ENCODE measurements at regions not wholly inside any gene's neighbourhood (a gene's known extent, or its start where the extent isn't known, plus 50 kb on each side); places are given as distances from the start of the nearest gene placed in this dataset.
"Not testable (repeated sequence)": the region's sequence is repeated elsewhere in the genome, so short reads cannot be mapped to it uniquely, and the experiment has no call there.

DNA sequence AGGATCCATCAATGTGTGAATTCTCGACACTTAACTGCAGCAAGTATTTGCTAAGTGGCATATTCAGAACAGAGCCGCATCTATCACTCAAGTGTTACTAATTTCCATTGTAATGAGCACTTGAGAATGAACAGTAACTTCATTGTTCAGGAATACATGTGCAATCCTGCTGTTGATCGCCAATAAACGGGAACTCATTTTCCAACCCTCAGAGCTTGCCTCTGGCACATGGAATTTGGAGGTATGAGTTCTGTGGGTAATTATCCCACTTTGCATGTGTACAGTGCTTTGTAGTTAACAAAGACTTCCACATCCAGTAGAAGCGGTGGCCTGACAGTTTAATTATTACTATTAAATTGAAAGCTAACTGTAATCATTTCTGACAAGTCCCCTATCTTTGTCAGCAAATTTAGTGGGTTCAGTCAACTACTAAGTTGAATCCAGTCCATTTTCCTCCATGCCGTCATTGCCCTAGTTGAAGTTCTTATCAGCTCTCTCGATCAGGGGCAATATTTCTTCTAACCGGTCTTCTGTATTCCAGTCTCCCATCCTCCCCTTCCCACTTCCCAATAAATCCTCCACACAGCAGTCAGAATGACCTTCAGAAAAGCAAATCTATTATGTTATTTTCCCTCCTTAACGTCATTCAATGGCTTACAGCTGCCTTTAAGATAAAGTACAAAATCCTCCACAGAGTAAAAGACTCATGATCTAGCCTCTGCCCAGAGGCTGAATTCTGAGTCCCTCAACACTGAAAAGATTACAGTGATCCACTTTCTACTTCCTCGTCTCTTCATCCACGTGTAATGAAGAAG, 62.4 kb upstream of the GBA3 start:
- DNase-seq: not testable (repeated sequence)

DNA sequence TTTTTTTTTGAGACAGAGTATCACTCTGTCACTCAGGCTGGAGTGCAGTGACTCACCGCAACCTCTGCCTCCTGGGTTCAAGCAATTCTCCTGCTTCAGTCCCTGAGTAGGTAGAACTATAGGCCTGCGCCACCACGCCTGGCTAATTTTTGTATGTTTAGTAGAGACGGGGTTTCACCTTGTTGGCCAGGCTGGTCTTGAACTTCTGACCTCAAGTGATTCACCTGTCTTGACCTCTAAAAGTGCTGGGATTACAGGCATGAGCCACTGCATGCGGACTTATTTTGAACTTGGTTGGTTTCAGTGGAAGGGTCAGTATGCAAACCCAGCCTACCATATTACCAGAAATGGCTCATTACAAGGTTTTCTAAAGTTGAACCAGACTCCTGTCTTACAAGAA, 61.6 kb upstream of the GBA3 start:
- DNase-seq: not testable (repeated sequence)

DNA sequence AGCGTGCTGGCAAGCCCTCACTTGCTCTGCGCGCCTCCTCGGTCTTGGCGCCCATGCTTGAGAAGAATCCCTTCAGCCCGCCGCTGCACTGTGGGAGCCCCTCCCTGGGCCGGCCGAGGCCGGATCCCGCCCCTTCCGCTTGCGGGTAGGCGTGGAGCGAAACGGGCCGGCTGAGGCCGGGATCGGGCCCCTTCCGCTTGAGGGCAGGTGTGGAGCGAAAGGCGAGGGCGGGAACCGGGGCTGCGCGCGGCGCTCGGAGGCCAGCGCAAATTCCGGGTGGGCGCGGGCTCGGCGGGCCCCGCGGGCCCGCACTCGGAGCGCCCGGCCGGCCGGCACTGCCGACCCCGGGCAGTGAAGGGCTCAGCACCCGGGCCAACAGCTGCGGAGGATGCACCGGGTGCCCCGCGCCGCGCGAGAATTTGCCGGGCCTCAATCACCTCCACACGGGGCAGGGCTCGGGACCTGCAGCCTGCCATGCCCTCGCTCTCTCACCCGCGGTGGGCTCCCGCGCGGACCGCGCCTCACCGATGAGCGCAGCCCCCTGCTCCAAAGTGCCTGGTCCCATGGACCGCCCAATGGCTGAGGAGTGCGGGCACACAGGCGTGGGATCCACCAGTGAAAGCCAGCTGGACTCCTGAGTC, 58.1 kb upstream of the GBA3 start:
- DNase-seq: no peak

DNA sequence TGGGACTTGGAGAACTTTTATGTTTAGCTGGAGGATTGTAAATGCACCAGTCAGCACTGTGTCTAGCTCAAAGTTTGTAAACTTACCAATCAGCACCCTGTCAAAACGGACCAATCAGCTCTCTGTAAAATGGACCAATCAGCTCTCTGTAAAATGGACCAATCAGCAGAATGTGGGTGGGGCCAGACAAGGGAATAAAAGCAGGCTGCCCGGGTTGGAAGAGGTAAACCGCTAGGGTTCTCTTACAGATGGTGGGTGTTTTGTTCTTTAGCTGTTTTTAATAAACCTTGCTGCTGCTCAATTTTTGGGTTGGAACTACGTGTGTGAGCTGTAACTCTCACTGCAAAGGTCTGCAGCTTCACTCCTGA, 57.6 kb upstream of the GBA3 start:
- DNase-seq: not testable (repeated sequence)

DNA sequence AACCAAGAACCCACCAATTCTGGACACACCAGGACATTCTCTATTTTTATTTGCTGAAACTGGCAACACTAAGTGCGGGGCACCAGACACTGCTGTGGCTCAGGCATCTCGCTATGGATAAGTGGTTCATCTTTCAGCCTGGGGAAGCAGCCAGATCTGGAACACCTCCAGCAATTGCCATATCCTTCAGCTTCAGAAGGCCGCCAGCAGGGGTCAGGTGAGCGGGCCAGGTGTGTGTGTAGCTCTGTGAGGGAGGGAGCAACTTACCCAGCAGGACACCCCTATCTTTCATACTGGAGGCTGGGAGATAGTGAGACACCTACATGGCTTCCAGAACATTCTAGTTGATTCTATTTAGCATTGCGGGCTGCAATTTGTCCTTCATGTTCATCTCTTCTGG, 57.0 kb upstream of the GBA3 start:
- no peak for DNase-seq

DNA sequence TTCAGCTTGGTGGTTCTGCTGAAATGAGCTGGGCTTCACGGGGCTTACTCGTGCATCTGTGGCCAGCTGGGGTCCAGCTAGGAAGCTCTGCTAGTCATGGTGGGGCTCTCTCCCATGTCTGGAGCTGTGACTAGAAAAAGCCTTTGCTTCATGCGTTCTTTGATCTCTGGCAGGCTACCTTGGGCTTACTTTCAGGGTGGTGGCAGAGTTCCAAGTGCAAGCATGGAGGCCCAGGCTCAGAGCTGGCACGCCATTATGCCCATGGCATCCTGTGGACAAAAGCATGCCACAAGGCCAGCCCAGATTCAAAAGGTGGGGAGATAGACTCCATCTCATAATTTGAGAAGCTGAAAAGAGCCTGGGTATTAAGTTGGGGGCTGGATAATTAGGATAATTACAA, 55.4 kb upstream of the GBA3 start:
- no peak for DNase-seq
